ENCODE measurements at regions not wholly inside any gene's neighbourhood (a gene's known extent, or its start where the extent isn't known, plus 50 kb on each side); places are given as distances from the start of the nearest gene placed in this dataset.

GRCh38 chr7:46397591-46397990 is 476.5 kb upstream of the IGFBP3 start:
- TF ChIP-seq POLR2A (IDR thresholded peaks at IDR 0.05; ENCODE audit: low read depth, low read length) (no peak), MAZ (IDR thresholded peaks at IDR 0.05; ENCODE audit: borderline replicate concordance, low read depth, low read length) (no peak)

All from IMR-90 (cell line).